HG03460 (cell line): ENCODE measurements at regions not wholly inside any gene's neighbourhood (a gene's known extent, or its start where the extent isn't known, plus 50 kb on each side); places are given as distances from the start of the nearest gene placed in this dataset.

Source experiments
- ATAC-seq: cut with Tn5 transposase; IDR thresholded peaks from one replicate; pipeline ENCODE4 v1.9.1; 2021; ENCODE audit not compliant: unreplicated experiment

DNA sequence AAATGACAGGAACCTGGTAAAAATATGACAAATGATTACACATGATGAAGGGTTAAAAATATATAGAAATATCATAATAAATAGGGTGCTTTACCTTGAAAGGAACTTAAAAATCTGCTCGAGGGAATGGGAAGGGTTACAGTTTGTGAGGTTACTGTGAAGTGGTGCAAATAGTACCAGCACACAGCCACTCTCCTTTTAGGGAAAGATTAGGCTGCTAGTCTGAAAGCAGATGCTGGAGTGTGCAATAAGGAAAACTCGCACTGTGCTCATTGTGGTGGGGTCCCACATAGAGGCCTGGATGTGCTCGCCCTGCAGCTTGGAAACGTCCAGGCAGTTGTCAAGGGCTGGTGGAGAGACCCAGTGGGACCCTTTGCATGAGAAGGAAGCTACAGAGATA is 145.9 kb upstream of the TBX20 start:
- no peak for ATAC-seq

DNA sequence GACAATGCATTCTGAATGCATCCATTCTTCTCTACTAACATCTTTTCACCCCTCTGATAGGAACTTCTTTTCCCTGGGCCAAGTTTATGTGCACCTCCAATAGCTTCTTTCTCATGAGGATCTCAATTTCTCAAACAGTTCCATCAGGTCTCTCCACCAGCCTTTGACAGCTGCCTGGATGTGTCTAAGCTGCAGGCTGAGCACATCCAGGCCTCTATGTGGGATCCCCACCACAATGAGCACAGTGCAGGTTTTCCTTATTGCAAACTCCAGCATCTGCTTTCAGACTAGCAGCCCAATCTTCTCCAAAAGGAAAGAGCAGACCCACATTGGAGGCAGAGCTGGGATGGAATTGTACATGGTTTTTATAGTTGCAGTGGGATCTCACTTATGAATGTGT is 145.3 kb upstream of the TBX20 start:
- ATAC-seq, result no peak

DNA sequence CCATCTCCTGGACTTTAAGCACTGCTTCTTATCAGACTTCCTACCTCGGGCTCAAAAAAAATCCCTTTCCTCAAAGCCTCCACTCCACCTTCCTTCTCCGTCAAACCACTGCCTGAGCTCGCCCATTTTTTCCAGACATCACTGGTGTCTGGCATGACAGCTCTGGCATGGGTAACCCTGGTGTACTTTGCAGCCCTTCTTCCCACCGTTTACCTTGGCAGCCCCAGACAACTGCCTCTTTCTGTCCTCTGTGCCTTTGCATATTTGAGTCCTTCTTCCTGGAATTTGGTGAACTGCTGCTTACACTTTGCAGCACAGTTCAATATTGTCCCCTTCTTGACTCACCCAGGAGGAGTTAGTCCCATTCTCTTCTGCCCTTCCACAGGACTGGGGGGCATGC is 144.6 kb upstream of the TBX20 start:
- no peak for ATAC-seq

DNA sequence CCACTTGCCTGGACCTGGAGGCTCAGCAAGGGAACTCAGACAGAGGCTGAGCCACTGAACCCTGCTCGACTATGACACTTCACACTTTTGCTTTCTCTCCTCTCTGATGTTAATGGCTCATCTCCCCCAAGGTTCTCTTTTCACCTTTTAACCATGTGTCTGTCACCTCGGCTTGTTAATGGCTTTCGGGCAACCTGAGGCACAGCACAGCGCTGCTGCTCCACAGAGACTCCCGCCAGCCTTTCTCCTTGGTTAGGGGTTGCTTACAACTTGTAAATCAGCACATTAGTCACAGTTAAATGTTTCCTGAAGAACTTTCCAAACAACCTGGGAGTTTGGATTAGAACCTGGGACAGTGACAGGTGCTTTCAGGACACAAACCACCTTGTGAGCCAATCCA is 136.2 kb upstream of the TBX20 start:
- ATAC-seq, result no peak

DNA sequence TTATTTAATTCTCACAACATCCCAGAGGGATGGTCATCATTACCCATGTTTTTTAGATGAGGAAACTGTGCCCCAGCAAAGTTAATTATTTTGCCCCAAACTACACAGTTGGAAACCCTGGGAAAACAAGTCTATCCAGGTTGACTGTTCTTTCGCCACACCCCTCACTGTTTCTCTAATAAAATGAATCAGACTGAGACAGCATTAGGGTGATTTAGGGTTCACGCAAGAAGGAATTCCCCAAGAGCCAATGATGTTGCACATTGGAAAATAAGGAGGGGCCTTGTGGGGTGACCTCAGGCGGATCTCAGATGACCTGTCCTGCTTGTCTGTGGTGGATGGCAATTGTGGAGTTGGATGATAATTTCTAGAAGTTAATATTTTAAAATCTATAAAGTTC is 135.7 kb upstream of the TBX20 start:
- ATAC-seq, result no peak

DNA sequence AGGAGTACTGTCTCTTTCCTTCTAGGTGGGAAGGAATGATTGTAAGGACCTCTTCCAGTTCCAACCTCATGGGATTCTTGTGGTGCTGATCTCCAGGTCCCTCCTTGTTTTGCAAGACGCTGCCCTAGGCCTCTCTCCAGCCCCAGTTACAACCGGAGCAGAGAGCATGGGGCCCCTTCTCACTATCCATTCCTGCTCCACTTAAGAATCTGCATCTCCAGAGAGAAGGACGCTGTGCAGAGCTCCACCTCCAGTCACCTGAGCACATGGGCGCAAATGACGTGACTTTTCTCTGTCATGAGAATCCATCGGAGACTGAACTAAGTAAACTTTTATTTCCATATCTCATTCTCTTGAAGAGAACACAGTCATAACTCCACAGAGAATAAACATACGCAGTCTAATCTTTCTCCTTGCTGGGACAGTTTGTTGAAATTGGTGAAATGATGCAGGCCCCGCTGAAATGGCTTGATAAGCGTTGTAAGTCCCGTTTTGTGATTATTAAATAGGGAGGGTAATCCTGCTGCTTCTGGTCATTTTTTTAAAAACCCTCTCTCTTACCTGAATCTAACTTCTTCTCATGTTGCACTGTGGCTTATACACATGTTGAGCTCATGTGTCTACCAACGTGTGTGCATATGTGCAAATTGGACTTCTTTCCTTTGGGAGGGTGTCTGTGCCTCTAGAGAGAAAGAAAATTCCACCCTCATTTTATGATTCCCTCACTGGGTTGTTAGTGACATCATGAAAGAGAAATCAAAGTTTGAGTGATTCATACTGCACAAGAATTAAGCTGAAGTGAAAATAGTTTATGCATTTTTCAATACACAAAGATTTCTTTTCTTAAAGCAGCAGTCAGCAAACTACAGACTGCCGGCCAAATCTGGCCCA is 133.2 kb upstream of the TBX20 start:
- no peak for ATAC-seq

DNA sequence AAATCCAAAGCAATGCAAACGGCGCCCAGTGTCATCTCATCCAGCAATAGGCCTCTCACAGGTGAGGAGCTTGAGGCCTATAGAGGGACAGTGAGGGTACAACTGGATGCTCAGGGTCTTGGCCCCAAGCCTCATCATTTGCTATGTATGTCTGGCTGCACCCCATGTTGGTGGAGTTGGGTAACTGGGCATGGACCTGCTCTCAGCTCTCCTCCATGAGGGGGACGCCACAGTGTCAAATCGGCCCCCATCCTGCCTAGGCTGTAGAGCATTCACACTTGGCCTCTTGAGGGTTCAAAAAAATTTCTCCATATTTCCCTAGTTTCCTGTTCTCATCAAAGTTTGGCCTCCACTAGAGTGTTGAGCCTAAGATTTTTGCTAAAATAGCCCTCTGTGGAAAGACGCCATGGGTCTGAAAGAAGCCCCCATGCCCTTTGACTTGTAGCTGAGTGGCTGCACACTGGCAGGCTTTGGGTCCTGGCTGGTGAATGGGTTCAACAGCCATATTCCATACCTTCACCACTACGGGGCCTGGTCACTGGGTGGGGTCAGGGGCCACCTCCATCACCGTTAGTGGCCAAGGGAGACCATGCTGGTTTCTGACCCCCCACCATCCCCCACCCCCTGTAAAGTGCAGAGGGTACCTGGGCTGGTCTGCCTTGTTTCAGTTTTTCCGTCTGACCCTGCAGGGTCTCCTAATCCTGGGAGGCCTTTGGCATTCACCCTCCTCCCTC is 132.3 kb upstream of the TBX20 start:
- no peak for ATAC-seq

DNA sequence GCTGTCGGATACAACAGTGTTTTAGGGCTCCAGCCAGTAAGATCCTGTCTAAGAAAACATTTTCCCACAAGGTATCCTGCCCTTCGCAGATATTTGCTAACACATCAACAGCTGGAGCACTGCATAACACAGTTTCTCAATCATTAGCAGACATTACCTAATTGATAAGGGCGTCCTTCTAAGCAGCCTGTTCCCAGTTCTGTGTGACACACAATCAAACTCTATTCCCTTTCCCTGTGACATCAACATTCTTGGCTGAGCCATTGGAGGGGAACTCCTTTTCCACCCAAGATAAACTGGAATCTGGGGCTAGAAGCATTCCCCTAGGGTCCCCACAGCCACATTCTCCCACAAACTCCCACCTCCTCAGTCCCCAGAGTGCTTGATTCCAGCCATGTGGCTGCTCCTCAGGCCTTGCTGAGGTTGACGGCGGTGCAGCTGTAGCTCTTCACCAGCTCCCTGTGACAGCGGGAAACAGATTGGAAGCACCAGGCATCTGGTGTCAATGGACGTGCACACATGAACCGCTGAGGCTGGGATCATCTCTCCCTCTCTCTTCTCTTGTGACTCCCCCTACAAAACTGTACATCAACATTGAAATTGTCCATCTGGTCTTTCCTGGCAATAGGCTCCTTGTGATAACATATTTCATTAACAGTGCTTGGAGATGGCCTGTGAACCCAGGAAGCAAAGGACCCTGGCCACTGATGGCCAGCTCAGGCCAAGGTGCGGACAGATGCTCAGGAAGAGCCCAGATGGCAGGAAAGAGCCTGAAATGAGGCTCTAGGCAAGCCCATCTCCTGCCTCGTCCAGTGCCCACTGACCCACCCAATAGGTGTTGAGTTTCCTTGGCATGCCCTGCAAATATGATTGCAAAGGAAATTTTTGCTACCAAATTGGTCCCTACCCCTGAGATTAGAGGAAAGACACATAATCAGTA is 131.1 kb upstream of the TBX20 start:
- ATAC-seq, result no peak

DNA sequence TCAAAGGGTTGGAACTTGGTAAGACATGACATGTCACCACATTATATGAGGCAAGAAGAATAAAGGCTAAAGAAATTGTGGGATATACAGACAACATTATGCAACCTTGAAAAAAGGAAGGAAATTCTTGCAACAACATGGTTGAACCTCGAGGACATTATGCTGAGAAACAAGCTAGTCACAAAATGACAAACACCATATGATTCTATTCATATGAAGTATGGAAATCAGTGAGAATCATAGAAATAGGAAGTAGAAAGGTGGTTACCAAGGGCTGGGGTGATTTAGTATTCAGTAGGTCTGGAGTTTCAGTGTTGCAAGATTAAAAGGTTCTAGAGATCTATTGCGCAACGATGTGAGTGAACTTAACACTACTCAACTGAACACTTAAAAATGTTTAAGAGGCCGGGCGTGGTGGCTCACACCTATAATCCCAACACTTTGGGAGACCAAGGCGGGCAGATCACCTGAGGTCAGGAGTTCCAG is 126.9 kb upstream of the TBX20 start:
- no peak for ATAC-seq

DNA sequence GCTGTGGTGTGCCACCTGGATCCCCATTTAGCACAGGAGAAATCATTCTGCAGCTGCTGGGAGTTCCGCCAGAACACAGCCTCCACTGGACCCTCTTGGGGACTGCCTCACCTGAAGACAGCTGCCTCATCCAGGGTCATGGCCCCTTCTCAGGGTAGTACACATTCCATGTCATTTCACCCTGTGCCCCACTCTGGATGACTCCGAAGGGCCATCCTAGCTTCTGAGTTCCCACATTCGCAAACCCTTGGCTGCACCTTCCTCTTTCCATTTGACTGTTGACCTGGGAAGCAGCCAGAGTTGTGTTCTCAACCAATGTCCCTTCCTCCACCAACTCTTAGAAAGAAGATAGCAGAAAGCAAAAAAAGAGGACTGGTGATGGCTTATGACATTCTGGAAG is 125.6 kb upstream of the TBX20 start:
- ATAC-seq, result no peak

DNA sequence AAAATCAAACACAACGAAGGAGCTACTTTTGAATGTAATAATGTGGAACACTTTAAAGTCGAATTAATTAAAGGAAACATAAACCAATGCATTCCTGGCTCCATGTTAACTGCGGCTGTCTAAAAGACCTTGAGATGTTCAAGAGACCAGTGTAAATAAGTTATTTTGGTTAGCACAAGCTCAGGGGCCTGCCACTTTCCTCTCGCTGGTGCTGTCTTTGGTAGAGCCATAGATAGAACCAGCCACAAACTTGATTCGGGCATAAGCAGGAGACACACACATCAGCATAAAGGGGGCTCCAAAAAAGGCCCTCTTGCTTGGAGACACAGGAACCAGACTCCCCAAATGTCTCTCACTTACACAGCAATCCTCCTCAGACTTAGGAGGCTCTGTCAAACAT is 121.6 kb upstream of the TBX20 start:
- no peak for ATAC-seq

DNA sequence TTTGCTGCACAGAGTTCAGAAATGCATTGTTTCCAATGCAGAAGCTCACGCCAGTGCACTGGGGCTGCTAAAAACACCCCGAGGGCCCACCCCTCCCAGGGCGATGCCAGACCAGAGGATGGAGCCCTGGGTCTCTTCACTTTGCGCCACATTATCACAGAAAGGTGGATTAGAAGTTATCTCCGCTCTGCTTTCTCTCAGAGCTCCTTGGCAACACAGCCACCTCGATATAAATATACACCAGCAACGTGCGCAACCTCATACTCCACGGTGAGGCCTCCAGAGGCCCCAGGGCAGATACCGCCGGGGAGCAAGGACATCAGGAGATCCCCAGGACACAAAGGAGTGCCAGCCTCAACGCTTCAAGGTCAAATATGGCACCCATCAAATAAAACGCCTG is 121.0 kb upstream of the TBX20 start:
- ATAC-seq, result no peak

DNA sequence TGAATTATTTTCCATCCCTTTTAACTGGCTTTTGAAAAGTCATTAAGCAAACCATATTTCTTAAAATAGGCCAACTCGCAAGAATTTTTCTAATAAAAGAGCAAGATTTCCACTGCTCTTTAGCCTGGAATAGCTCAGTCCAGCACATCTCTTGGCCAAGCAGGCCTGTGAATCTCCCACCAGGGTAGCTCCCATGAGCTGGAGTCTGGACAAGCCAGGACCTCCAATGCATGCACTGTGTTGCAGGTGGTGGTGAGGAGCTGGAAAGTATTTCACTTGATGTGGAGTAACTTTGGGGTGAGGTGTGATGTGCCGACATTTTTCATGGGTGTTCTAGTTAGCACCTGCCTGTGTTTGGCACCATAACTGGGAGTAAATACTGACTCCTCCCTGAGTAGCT is 117.3 kb upstream of the TBX20 start:
- ATAC-seq, result no peak

DNA sequence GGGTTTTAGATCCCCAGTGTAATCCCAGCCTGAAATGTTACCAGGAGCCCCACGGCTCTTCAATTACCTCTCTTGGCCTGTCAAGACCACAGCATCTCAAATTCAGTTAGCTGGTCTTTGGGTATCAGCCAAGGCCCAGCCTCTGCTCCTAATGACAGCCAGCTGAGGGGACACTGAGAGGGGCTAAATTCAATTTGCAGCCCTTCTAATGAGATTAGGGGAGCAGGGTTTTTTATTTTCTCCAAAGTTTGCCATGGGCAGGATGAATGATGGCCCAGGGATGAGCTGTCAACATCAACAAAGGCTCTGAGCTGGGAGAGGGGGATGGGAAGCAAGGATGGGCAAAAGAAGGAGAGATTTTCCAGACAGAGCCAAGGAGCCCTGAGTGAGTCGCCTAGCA is 116.8 kb upstream of the TBX20 start:
- no peak for ATAC-seq

DNA sequence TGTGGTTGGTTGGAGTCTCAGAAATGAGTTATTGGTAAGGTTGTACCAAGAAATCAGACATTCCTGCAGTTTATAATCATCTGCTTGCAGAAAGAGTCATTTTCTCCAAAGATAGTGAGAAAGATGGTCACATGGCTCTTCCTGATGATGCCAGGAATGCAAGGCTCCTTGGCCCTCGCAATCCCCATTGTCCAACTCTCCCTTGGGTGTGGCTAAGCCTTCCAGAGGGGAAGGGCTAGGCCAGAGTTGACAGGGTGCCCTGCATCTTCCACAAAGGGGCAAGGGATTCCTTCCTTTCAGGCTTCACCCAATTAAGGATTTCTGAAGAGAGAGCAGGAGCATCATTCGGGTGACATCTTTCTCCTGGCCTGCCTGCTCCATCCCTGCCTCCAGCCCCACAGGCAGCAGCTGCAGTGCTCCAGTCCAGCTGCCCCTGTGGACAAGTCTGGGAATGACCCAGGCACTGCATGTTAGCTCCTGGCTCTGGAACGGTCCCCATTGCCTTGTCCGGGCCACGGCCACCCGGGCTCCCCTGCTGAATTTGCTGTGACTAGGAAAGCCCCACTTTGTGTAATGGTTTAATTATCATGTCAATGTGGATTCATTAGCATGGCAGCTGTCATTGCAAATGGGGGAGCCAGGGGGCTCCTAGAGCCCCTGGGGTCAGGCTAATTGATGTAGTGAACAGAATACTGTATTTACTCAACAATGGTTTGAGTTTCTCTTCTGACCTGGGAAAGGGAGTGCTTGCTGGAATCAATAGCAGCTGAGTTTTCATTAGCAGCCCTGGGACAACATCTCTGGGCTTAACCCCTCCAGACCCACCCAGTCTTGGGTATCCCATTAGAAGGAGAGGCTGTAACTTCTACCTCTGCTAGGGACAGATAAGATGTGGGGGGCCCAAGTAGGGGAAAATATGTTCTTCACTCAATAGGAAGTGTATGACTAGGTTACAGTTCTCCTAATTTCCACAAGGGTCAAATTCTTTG is 112.6 kb upstream of the TBX20 start:
- ATAC-seq, result no peak

DNA sequence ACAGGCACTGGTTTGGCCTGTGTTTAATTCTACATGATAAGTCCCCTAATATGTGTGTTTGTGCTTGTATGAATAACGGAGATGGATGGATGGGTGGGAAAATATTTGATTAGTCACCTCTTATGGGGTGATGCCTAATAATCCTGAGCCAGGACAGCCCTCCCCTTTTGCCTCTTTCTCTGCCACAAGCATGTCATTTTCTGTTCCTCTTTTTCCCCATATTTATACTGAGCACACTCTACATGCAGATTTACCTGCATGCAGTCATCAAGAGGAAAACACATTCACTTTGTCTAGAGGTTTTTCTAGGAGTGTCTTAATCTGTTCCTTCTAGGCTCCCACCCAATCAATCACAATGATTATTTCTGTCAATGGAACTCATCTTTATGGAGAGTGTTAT is 111.6 kb upstream of the TBX20 start:
- no peak for ATAC-seq

DNA sequence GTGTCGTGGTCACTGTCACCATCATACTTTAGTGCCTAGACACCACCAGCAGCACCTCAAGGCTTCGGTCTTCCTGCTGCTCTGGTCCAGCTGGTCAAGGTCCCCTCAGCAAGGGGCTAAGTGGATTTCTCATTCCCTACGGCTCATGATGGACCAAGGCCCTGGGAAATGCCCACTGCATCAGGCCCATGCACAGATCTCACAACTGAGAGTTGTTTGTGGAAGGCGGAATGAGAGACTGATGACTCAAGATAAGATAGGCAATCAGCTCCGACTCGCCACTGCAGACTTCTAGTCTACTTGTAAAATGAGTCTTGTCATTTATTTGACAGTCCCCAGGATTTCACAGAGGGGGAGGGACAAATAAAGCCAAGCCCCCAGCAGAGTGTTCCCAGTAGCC is 108.4 kb upstream of the TBX20 start:
- ATAC-seq, result no peak

DNA sequence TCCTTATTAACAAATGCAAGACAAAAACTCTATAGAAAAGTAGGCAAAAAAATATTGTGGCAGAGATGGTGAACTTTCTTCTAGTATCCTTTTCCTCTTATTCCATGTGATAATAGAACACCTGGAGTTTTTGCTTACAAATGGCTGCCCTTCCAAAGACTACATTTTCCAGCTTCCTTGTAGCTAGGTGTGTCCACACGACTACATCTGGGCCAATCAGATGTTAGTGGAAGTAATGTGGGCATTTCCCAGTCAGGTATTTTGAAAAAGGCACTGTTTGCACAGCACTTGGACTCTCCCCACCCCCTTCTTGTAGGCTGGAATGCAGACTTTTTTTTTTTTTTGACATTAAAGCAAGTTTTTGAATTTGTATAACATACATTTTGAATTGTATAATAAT is 105.5 kb upstream of the TBX20 start:
- no peak for ATAC-seq

DNA sequence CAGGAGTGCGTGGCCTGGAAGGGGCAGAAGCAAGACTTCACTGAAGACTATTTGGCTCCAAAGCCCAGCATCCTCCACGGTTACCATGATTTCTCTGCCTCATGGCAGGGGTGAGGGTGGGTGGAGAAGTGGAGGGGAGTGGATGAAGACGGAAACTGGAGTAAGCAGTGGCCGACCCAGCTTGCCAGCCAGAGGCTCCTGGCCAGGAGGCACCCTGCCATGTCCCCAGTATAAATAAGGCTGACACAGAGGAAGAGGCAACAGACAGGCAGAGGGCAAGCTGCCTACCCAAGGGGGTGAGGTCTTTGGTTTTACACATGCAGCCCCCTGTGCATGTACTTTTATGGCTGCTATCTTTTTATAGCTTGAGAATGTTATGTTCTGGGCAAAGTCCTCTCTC is 102.6 kb upstream of the TBX20 start:
- ATAC-seq, result no peak

DNA sequence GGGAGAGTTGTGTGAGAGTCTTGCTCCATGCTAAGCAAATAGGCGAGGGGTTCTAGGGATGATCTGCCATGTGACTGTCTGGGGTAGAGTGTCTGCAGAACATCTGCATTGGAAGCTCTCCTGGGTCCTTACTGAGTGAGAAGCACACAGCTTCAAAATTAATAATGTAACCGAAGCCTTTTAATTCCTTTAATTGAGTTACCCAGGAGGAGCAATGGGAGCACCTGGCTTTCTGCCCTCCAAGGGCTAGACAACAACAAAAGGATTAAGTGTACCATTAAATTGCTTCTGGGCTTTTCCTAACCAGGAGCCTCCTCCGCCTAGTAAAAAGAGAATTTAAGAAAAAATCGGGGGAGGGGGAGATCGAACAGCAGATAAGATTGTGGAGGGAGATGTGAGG is 102.0 kb upstream of the TBX20 start:
- ATAC-seq, result no peak
